ENCODE measurements at regions not wholly inside any gene's neighbourhood (a gene's known extent, or its start where the extent isn't known, plus 50 kb on each side); places are given as distances from the start of the nearest gene placed in this dataset.
"Not testable (repeated sequence)": the region's sequence is repeated elsewhere in the genome, so short reads cannot be mapped to it uniquely, and the experiment has no call there.

DNA sequence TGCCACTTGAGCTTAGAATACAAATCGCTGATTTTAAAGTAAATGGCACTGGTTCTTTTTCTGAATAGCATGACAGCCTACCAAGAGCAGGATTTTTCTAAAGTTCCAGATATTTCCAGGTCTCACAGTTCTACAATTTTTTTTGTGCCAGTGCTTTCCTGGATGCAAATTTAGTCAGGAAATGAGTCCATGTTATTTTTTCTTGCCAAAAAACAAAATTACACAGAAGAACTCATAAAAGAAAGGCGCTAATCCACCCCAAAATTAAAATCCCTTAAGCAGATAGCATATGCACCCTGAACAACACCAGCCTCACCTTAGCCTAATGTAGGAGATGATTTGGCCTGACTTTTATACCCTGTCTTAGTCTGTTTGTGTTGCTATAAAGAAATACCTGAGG, 86.4 kb upstream of the ARG1 start:
- Histone ChIP-seq H3K4me3 (replicated peaks; ENCODE audit: low read depth, low read length) (no peak overlapping the region), H3K27me3 (replicated peaks; ENCODE audit: control insufficient read depth, insufficient read depth, low read length) (no peaks in the 10 kb centered on the region; the same call in 1 of the 2 replicates), H3K36me3 (ENCODE audit: control insufficient read depth, insufficient read depth, low read length) (no peaks in the 10 kb centered on the region)
- no peak for DNase-seq (ENCODE audit: extremely low read depth, insufficient read length)
- no peak for TF ChIP-seq CTCF (IDR thresholded peaks at IDR 0.05; ENCODE audit: insufficient read depth, low read length, poor library complexity, severe bottlenecking)

- Histone ChIP-seq H3K36me3 (ENCODE audit: control insufficient read depth, insufficient read depth, low read length) (no peaks in the 10 kb centered on the region), H3K27me3 (replicated peaks; ENCODE audit: control insufficient read depth, insufficient read depth, low read length) (no peaks in the 10 kb centered on the region; the same call in 1 of the 2 replicates), H3K4me3 (replicated peaks; ENCODE audit: low read depth, low read length) (no peak overlapping the region)
- no peak for TF ChIP-seq CTCF (IDR thresholded peaks at IDR 0.05; ENCODE audit: insufficient read depth, low read length, poor library complexity, severe bottlenecking)
- DNase-seq (ENCODE audit: extremely low read depth, insufficient read length), result no peak
Measured at GRCh38 chr6:131488780-131489179, 84.2 kb upstream of the ARG1 start.

DNA sequence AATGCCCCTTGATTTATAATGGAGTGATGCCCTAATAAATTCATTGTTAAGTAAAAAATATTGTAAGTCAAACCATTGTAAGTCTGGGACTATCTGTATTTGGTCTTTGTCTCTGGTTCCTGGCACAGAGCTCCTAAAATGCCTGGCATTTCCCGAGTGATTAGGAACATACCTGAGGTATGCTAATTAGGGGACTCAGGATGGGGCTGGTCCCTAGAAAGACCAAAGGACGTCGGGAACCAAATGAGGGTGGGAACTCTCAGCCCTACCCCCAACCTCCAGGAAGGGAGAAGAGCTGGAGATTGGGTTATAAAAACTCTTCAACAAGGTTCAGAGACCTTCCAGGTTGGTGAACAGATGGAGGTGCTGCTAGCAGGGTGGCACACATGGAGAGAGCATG, 82.6 kb upstream of the ARG1 start:
- no peaks in the 10 kb centered on the region for H3K36me3 ChIP-seq (ENCODE audit: control insufficient read depth, insufficient read depth, low read length)
- no peak for DNase-seq (ENCODE audit: extremely low read depth, insufficient read length)
- TF ChIP-seq CTCF (IDR thresholded peaks at IDR 0.05; ENCODE audit: insufficient read depth, low read length, poor library complexity, severe bottlenecking), result no peak
- H3K4me3 ChIP-seq (replicated peaks; ENCODE audit: low read depth, low read length), result no peak overlapping the region
- H3K27me3 ChIP-seq (replicated peaks; ENCODE audit: control insufficient read depth, insufficient read depth, low read length), result no peaks in the 10 kb centered on the region; the same call in 1 of the 2 replicates

DNA sequence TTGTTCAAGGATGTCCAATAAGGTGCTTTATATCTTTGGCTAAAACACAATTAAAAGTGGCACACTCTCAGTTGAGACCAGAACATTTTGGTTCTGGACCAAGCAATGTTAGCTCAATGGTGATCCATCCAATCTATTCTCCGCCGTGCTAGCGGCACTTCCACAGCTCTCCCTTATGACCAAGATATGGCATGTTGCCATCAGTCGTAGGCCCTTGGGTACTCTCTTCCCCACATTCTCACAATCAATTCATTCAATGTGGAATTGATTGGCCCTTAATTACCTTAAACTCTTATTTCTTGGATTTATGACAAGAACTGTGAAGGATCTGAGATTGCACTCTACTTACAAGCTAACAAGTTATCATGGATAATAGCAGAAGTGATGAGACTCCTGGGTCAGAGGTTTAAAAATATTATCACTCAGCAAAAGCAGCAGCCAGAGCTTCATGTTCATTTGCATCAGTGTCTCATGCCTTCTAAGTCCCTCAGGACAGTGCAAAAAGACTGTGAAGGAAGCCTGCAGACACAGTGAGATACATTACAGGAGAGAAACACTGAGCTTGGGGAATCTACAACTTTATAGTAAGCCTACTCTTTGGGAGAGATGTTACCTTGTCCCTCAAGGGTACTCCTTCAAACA, 80.0 kb upstream of the ARG1 start:
- no peak overlapping the region for H3K4me3 ChIP-seq (replicated peaks; ENCODE audit: low read depth, low read length)
- H3K27me3 ChIP-seq (replicated peaks; ENCODE audit: control insufficient read depth, insufficient read depth, low read length), result no peaks in the 10 kb centered on the region; the same call in 1 of the 2 replicates
- no peak for TF ChIP-seq CTCF (IDR thresholded peaks at IDR 0.05; ENCODE audit: insufficient read depth, low read length, poor library complexity, severe bottlenecking)
- no peak for DNase-seq (ENCODE audit: extremely low read depth, insufficient read length)
- no peaks in the 10 kb centered on the region for H3K36me3 ChIP-seq (ENCODE audit: control insufficient read depth, insufficient read depth, low read length)

GRCh38 chr6:131504387-131504786, 68.6 kb upstream of the ARG1 start:
- H3K27me3 ChIP-seq (replicated peaks; ENCODE audit: control insufficient read depth, insufficient read depth, low read length); H3K4me3 ChIP-seq (replicated peaks; ENCODE audit: low read depth, low read length); H3K36me3 ChIP-seq (ENCODE audit: control insufficient read depth, insufficient read depth, low read length); DNase-seq (ENCODE audit: extremely low read depth, insufficient read length): not testable (repeated sequence)

GRCh38 chr6:131510094-131510493, 62.9 kb upstream of the ARG1 start:
- peak; percentile 78 for DNase-seq (ENCODE audit: extremely low read depth, insufficient read length)
- Histone ChIP-seq H3K27me3 (replicated peaks; ENCODE audit: control insufficient read depth, insufficient read depth, low read length) (no peaks in the 10 kb centered on the region), H3K36me3 (ENCODE audit: control insufficient read depth, insufficient read depth, low read length) (no peaks in the 10 kb centered on the region), H3K4me3 (replicated peaks; ENCODE audit: low read depth, low read length) (no peak overlapping the region)
- TF ChIP-seq CTCF (IDR thresholded peaks at IDR 0.05; ENCODE audit: insufficient read depth, low read length, poor library complexity, severe bottlenecking), result no peak
